ENCODE measurements at regions not wholly inside any gene's neighbourhood (a gene's known extent, or its start where the extent isn't known, plus 50 kb on each side); places are given as distances from the start of the nearest gene placed in this dataset.
"Not testable (repeated sequence)": the region's sequence is repeated elsewhere in the genome, so short reads cannot be mapped to it uniquely, and the experiment has no call there.

DNA sequence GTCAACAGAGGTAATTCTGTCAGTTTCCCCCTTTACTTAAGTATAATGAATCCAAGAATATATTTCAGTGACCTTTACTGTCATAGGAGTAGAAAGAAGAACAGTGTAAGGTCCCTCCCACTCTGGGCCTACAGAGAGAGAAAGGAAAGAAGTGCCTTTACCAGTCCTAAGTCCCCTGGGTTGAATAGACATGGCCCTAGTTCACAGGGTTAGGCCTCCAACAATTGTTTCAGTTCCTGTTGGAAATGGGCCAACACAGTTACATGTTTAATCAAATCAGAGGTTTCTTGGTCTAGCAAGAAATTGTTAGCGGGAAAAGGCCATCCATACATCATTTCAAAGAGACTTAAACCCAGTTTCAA, 605.6 kb downstream of the MTRR start:
- no peak for DNase-seq

DNA sequence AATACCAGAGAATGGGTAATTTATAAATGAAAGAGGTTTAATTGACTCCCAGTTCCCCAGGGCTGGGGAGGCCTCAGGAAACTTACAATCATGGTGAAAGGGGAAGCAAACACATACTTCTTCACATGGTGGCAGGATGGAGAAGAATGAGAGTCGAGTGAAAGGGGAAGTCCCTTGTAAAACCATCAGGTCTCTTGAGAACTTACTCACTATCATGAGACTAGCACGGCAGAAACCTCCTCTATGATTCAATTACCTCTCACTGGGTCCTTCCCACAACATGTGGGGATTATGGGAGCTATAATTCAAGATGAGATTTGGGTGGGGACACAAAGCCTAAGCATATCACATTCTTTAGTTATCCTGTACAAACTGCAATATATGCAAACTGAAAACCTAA, 609.4 kb downstream of the MTRR start:
- no peak for DNase-seq

DNA sequence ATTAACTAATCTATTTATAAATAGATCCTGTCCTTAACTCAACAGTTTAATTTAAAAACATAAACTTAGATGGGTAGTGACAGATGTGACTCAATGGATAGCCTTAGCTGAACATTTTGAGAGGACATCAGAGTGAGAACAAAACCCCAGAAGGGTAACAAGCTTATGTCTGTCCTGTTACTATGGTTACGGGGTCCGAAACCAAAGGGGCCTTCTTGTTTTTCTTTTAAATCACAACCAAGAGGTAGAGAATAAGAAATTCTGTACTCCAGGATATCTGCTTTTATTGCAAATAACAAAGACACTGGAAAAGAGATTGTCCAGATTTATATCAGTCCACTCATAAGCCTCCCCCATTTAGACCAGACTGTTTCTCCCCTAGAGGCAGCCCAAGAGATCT, 612.1 kb downstream of the MTRR start:
- no peak for DNase-seq

DNA sequence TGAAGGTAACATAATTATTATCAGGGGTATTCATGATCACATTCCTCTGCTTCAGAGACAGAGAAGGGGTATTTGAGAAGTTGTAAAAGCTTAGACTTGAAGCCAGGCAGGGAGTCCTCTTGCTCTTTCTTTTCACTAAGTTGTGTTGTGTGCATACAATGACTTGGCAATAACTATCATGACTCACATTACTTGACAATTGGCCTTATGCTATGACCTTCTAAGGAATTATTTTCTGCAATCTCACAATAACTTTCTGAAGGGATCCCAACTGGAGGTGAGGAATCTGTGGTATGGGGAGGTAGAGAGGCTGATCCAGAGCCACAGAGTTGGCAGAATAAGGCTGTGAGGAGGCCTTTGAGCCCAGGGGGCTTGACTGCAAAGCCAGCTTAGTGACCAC, 622.3 kb downstream of the MTRR start:
- no peak for DNase-seq

DNA sequence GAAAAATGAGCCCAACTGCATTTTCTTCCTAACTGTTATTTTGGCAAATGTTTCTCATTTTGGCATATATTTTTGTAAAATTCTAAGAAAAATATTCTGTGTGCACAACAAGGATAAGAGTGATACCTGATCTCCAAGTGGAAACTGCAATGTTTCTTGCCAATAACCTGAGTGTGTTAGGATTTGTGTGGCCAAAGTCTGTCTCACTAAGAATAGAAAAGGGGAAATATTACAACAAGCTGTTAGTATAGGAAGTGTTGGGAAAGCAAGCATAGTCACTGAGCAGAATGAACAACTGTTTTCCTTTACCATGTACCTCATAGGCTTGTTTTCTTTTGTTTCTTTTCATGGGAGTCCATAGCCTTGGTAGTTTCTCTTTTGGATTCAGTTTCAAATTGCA, 624.2 kb downstream of the MTRR start:
- DNase-seq: no peak

DNA sequence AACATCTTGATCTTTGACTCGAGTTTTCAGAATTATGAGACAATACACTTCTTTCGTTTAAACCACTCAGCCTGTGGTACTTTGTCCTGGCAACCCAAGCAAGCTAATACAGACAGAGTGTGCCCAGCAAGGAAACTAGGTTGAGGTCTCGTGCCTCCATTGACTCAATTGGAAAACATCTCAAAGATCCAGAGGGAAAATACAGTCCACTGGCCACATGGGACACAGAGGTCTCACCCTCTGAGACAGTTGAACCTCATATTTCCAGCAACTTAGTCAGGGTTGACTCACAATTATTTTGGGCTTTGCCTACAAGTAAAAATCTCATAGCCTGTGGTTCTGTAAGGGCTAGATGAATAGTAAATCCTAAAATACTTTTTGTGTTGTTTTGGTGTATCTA, 631.5 kb downstream of the MTRR start:
- DNase-seq: no peak

DNA sequence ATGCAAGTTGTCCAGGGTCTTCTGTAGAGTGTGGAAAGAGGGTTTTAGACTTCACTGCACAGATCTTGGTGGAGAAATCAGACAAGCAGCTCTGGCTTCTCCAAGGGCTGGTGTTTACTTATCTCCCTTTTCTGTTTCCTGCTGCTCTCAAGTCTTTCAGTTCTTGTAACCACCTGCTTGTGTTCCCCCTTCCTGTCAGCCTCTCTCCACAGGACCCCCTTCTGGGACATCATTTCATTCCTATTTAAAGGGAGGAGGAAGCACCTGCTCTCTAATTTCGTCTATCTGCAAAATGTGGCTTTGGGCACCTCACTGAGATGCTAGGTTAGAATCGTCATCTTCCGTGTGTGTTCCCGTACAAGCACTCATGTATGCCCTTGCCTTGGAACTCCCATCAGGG, 636.2 kb downstream of the MTRR start:
- no peak for DNase-seq

DNA sequence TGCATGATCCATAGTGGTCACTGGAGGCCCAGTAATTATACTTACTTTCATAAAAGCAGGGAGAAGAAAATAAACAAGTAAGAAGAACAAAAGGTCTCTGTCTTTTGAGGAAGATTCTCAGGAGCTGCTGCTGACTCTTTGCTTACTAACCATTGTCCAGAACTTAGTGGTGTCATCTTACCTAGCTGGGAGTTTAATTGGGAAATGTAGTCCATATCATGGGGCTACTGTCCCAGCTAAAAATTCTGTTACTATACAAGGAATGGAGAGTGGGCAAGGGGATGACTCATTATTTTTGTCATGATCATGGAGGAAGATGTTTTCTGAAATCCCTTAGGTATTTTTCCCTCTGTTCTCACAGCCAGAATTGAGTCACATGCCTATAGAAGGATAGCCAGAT, 639.3 kb downstream of the MTRR start:
- no peak for DNase-seq

DNA sequence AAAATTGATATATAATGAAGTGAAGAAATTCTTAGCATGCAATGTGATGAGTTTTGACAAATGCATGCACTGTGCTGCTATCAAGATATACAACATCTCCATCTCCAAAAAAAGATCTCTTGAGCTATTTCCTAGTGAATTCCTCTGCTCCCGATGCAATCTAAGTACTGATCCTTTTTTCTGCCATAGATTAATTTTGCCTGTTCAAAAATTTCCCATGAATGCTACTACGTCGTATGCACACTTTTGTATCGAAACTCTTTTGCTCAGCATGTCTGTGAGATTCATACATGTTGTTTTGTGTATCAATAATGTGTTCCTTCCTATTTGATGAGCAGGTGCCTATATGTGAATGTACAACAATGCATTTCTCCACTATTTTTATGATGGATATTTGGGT, 647.4 kb downstream of the MTRR start:
- no peak for DNase-seq

DNA sequence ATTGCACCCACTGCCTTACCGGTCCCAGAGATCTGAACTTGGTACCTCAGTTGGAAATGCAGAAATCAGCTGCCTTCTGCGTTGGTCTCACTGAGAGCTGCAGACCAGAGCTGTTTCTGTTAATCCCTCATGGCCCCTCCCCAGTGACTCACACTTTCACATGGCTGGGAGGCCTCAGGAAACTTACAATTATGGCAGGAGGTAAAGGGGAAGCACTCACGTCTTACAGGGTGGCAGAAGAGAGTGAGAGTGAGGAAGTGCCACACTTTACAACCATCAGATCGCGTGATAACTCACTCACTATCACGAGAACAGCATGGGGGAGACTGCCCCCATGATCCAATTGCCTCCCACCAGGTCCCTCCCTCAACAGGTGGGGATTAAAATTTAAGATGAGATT, 648.5 kb downstream of the MTRR start:
- DNase-seq: no peak

DNA sequence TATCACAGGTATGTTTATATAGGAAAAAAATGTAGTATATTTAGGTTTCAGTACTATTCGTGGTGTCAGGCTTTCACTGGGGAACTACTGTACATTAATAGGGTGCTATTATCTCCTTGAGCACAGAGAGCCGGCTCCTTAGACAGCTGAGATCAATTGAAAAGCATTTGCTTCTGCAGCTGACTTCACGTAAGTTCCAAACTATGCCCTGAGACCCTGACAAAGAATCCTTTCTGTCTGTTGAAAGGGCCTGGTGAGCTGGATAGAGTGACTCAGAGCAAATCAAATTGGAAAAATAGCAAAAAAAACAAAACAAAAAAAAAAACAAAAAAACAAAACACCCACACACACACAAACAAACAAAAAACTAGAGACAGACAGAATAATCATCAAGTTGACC, 652.0 kb downstream of the MTRR start:
- DNase-seq: no peak

DNA sequence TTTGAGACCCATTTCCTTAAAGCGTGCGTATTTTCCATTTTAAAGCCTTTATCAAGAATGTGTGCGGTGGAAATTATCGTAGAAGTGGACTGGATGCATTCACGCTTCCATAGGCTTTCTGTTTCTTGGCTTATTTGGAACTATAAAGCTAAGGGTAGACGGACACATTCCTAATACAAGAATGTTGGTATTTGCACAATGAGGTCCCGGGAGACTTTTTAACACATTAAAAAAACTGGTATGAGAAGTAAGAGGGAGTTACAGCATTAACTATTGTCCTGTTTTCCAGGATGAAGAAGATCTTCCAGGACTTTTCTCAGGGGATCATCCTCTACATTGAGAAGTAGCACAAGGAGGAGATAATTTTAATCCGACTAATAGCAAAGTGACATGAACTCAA, 653.0 kb downstream of the MTRR start:
- DNase-seq: no peak

DNA sequence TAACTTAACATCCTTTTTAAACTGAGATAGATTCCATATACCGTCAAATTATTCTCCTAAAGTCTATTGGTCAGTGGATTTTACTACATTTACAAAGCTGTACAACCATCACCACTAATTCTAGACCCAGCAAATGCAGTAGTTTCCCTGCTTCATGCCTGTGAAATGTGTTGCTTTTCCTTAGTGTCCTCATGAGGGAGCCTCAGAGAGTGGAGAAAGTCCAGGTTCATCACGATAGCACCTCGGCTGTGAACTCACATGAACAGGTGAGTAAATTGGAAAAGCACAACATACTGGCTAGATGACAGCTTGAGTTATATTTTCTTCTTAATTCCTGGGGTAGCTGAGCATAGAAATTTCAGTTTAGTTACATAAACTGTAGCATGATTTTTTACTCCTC, 653.7 kb downstream of the MTRR start:
- DNase-seq: no peak

DNA sequence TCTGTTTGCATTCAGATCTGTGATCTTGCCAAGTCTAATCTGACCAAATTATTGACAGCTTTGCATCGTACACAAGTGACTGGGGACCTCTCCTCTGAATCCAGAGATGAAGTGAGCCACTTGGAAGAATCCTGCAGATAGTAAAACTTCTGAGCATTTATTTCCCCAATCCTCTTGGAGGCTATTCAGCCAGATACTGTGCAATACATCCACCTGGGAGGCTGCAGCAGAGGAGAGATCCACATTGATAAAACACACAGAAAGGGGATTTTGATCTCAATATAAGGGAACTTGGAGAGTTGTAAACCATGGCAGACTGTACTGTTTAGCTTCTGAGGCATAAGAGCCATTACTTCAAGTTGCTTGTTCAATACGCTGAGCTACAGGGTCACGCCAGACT, 654.6 kb downstream of the MTRR start:
- DNase-seq: no peak

DNA sequence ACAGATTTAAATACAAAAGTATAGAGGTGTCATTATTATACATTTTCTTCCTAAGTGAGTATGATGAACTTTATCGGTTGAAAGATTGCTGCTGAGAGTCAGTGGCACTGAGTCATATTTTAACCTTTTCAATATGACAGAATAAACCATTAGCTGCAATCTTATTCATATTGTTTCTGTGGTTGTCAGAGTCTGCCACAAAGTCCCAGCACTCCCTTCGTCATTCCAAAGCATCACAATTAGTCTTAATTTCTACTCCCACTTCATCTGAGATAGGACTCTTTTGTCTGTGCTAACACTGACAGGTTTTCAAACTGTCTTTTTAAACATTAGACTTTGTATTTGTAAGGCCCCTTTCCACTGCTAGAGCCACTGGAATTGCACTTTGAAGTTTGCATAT, 656.9 kb downstream of the MTRR start:
- no peak for DNase-seq

DNA sequence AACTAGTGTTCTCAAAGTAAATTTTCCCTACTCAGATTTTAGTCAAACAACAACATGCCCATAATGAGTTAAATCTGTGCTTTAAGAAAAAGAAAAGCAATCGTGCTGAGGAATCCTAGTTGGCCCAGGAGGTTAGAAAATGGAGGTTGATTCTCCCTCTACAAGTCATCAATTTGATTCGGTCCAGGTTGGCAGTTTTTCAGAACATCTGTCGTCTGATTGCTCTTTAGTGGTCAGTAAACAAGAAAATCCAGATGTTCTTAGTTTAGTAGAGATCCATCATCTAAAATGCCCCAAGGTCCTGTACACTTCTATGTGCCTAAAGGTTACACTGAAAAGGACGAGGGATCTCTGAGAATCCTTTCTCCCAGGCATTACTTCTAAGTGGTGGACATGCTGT, 659.2 kb downstream of the MTRR start:
- DNase-seq: no peak

DNA sequence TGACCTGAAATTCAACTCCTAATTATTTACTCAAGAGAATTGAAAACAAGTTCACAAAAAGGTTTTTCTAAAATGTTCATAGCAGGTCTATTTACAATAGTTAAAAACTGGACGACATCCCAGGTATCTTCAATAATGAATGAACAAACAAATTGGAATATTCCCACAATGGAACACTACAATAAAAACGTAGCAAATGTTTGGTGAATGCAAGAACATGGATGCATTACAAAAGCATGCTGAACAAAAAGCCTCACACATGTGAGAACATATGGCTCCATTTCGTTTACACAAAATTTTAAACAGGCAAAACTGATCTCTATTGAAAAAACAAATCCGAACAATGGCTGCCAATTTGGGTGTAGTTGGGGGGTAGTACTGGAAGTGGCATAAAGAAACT, 669.9 kb downstream of the MTRR start:
- no peak for DNase-seq

DNA sequence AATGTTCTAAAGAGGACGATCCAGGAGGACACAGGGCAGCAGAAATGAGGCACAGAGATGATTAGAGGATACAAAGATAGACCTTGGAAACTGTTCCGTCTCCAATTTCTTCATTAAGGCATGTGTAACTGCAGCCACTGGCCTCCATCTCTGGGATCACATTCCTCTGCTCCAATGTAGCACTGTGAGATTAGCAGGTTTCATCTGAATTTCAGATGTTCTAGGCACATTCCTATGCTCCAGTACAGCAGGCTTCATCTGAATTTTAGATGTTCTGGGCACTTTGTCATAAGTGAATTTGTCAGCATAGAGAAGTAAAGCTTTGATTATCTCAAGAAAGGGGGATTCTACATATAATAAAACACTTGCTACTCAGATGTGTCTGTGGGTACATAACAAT, 671.4 kb downstream of the MTRR start:
- no peak for DNase-seq

DNA sequence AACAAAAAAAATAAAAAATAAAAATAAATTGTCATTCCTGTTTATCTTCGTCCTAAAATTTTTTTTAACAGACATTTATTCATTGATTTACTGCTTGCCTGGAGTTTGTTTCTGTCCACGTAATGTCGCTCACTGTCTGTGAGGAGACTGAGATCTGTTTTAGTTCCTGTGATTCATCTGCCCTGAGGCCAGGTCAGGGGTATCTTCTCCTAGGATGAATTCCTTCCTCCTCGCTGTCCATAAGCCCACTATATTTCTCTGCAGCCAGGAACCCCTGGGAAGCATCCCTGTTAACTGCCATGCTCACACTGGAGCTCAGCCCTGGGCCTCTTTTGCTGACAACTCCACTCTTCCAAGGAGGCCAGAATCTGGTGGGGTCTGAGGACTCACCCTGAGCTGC, 682.0 kb downstream of the MTRR start:
- no peak for DNase-seq

DNA sequence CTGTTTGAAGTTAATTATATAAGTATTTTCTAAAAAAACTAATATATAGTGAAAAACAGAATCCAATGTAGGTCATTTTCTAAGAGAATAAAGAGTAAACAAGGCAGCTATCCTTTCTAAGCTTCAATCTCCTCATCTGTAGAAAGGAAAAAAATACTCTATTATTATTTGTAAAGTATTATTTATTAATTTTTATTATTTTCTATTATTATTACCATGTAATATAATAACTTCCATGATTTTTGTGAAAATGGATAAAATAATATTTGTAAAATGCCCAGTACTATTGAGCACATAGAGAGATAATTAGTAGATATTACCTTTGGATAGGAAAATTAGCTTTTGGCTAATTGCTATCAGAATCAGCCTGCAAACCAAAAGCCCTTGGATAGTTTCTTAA, 684.4 kb downstream of the MTRR start:
- no peak for DNase-seq

DNA sequence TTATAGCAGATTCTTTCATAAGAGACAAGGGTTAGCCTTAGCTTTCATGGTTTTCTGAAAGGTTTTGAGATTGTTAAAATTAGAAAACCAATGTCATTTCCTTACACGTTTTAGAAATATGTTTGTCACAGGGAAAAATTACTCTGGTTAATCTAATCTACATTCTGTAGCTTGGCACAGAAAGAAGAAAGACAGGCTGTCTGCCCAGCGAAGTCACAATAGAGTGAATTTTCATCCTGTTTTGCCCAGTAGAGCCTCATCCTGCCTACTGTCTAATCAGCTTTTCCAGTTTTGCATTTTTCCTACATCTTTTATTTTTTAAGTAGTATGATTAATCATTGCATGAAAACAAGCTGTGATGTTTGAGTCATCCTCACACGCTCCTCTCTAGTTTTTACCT, 688.8 kb downstream of the MTRR start:
- no peak for DNase-seq

DNA sequence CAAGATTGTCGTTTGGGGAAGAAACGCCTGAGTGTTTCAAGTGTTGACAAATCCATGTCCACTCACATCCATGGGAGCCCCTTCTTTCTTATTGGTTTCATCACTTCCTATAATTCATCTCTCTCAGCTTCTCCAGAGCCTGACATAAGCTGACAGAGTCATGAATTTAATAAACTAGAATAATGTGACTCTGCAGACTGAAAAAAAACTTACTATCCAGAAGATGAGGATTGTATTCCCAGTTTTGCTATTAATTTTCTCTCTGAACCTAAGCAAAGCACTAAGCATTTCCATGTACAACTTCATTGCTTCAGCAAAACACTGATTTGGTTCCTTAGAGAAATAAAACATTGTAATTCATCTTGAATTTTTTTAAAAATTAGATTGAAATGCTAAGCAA, 691.8 kb downstream of the MTRR start:
- no peak for DNase-seq

DNA sequence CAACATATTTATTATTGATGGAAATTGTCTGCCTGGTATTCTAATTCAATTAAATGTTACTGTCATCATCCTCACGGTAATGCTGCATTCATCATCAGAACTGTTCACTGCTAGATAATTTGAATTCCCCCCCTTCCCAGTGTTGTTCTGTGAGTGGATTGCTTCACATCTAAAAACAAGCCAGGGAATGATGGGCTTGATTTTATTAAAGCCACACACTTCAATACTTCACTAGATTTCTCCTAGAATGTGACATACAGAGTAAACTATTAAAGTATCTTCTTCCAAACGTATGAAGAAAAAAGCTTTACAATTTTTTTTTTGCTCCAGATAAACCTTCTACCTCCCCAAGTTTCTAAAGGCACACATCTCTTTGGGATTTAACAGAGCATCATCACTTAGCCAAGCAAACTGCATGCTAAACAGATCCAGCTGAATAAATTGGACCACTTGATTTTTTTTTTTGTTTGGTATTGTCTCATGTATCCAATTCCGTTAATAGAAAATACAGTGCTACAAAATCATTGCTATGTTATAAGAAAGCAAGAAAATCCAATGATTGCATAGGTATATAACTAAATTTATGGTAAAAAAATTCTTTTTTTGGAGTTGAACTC, 692.4 kb downstream of the MTRR start:
- DNase-seq: no peak

DNA sequence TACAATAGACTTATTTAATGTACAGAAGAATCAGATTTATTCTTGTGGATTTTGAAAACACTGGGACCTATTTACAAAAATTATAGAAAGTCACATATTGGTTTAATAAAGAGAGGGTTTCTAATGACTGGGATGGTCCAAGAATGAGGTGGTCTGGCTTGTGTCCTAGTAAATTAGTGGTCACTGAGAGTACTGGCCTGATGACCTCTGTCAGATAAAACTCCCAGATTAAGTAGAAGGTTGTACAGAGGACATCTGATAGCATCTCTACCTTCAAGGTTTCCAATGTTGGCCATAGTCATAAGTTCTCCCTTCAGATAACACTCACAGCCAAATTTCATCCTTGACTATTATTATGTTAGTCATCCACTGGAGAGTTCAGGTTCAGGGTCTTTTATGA, 692.9 kb downstream of the MTRR start:
- no peak for DNase-seq

DNA sequence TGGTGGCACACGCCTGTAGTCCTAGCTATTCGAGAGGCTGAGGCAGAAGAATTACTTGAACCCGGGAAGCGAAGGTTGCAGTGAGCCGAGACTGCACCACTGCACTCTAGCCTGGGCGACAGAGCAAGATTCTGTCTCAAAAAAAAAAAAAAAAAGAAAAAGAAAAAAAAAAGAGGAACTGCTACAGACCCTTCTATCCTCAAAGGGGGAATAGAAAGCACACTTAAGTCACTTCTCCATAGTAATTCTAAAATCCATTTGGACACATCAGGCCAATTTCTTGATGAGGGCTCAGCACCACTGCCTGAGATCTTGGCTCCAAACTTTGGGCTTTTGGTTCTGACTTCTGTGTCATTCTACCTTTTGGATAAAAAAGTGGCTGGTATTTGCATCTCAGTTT, 694.6 kb downstream of the MTRR start:
- DNase-seq: not testable (repeated sequence)

DNA sequence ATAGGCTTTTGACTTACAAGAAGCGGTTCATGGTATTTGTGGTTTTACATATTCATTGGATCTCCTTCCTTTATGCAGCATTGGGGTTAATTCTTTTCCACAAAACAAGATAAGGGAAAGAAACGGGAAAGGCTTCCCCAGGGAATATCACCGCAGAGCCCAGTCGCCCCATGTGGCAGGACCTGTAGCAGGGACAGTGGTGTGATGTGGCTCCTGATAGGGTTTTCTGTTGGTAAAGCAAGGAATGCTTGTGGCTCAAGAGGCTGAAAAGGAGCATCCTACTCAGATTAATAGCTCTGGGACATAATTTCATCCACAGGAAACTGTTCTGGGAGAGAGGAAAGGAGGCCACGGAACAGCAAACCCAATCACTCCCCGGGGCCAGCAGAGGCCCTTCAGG, 699.9 kb downstream of the MTRR start:
- no peak for DNase-seq

All from right kidney (tissue), 1 donor.